OCI-LY3 (cell line): ENCODE measurements at regions not wholly inside any gene's neighbourhood (a gene's known extent, or its start where the extent isn't known, plus 50 kb on each side); places are given as distances from the start of the nearest gene placed in this dataset.

Experiments
- H2AFZ ChIP-seq: fragments of 200-600, 300-600 bp; shearing (Covaris generic); 2 replicates; pipeline ENCODE4 v1.6.0; 2014; ENCODE audit warnings: antibody characterized with exemption, low read depth, low read length
- H3K27ac ChIP-seq: fragments of 200-600, 300-600 bp; sonication (generic); 2 replicates; pipeline ENCODE4 v1.5.1; 2014; ENCODE audit warnings: mild to moderate bottlenecking, low read length, moderate library complexity, mixed read lengths
- H3K27me3 ChIP-seq: fragments of 200-600, 300-600 bp; sonication (generic); 2 replicates; pipeline ENCODE4 v1.6.1; 2014; ENCODE audit warnings: low read depth, low read length, mixed read lengths
- H3K36me3 ChIP-seq: fragments of 200-600, 300-600 bp; sonication (generic); replicated peaks from 2 replicates; pipeline ENCODE3; 2014; ENCODE audit warnings: low read depth, low read length, mixed read lengths
- H3K4me1 ChIP-seq: fragments of 300-600, 200-600 bp; sonication (generic); 2 replicates; pipeline ENCODE4 v1.6.1; 2014; ENCODE audit warnings: low read length, mixed read lengths
- H3K4me2 ChIP-seq: fragments of 200-600, 300-600 bp; sonication (generic); 2 replicates; pipeline ENCODE4 v1.6.1; 2014; ENCODE audit warnings: low read length, mixed read lengths
- H3K4me3 ChIP-seq: fragments of 300-600, 200-600 bp; sonication (generic); 2 replicates; pipeline ENCODE4 v1.5.1; 2014; ENCODE audit warnings: antibody characterized with exemption, mild to moderate bottlenecking, low read length, moderate library complexity
- H3K79me2 ChIP-seq: fragments of 300-600, 200-600 bp; shearing (Covaris generic); 2 replicates; pipeline ENCODE4 v1.6.1; 2014; ENCODE audit warnings: mild to moderate bottlenecking, low read length, mixed read lengths
- H3K9ac ChIP-seq: fragments of 300-600, 200-600 bp; shearing (Covaris generic); 2 replicates; pipeline ENCODE4 v1.6.0; 2014; ENCODE audit warnings: mild to moderate bottlenecking, low read length, moderate library complexity
- H3K9me3 ChIP-seq: fragments of 200-600, 300-600 bp; shearing (Covaris generic); 2 replicates; pipeline ENCODE4 v1.6.1; 2014; ENCODE audit warnings: low read length, mixed read lengths; ENCODE audit not compliant: insufficient read depth
- H4K20me1 ChIP-seq: fragments of 200-600, 300-600 bp; sonication (generic); 2 replicates; pipeline ENCODE4 v1.6.1; 2016; ENCODE audit warnings: low read length, mixed read lengths; ENCODE audit not compliant: insufficient read depth
- CTCF ChIP-seq: fragments of 200-600, 300-600 bp; sonication (generic); IDR thresholded peaks from 2 replicates; pipeline ENCODE4 v1.5.1; 2014; ENCODE audit warnings: antibody characterized with exemption, low read length, low read depth
- EZH2phosphoT487 ChIP-seq: fragments of 200-600 bp; shearing (Covaris generic); IDR thresholded peaks from 2 replicates; pipeline ENCODE4 v1.6.1; 2018; ENCODE audit warnings: antibody characterized with exemption, mixed run types, low read depth

DNA sequence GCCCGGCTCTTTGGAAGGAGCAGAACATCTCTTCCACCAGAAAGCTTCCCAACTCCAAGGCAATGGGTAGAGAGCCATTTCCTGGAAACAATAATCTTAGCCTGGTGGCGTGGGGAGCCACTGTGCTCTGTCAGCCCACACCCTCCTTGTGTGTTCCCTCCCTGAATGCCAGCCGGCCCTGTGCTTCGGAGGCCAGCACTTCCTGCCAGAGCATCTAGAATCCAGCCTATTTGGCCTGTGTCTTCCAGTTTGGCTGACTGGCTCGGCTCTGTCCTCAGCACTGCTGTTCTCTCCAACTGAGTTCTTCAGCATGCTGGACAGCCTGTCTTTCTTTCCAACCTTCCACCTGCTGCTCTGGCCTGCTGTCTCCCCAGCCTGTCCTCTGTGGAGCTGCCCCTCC, 349.3 kb downstream of the MFSD1 start:
- Histone ChIP-seq H3K36me3 (no peaks in the 10 kb centered on the region), H3K9me3 (no peaks in the 10 kb centered on the region), H3K9ac (no peak overlapping the region), H3K4me2 (no peak overlapping the region), H3K4me1 (peaks cover 8% of the 10 kb centered on the region), H3K4me3 (no peak overlapping the region), H3K27me3 (0 out of 2 replicates have a peak, but pooled peaks cover 5% of the 10 kb centered on the region), H4K20me1 (no peaks in the 10 kb centered on the region), H3K27ac (no peak overlapping the region), H2AFZ (no peak overlapping the region), H3K79me2 (no peaks in the 10 kb centered on the region)
- TF ChIP-seq CTCF: no peak
- no peak for TF ChIP-seq EZH2phosphoT487

DNA sequence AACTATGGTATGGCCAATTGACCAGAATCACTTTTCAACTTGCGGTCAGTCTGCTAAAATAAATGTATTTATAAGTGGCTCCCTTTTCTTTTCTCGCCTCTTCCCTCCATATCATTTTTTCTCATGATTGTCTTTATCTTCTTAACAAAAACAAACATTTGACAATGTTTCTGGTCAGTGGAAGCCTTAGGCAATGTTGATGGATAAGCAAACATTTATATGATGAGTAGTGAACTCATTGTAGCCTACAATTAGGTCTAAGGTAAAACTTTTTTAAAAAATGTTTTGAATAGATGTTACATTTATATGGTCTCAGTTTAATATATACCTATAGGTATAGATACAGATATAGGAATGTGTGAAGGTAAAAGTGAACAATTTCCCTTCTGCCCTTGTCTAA, 355.4 kb downstream of the MFSD1 start:
- no peak overlapping the region for H3K27ac ChIP-seq
- H3K36me3 ChIP-seq: no peaks in the 10 kb centered on the region
- no peaks in the 10 kb centered on the region for H3K9me3 ChIP-seq
- H3K4me1 ChIP-seq: no peaks in the 10 kb centered on the region
- no peak overlapping the region for H2AFZ ChIP-seq
- no peaks in the 10 kb centered on the region for H3K79me2 ChIP-seq
- no peak overlapping the region for H3K4me3 ChIP-seq
- H3K9ac ChIP-seq: no peak overlapping the region
- TF ChIP-seq CTCF (no peak), EZH2phosphoT487 (no peak)
- no peaks in the 10 kb centered on the region for H3K27me3 ChIP-seq
- H3K4me2 ChIP-seq: no peak overlapping the region
- H4K20me1 ChIP-seq: no peaks in the 10 kb centered on the region

- Histone ChIP-seq H3K79me2 (no peaks in the 10 kb centered on the region), H3K4me1 (no peaks in the 10 kb centered on the region), H2AFZ (no peak overlapping the region), H3K4me3 (no peak overlapping the region), H3K9me3 (no peaks in the 10 kb centered on the region), H4K20me1 (no peaks in the 10 kb centered on the region), H3K36me3 (no peaks in the 10 kb centered on the region), H3K27ac (no peak overlapping the region), H3K4me2 (no peak overlapping the region), H3K27me3 (no peaks in the 10 kb centered on the region), H3K9ac (no peak overlapping the region)
- no peak for TF ChIP-seq EZH2phosphoT487
- peak; percentile 32; the same call in 1 of the 2 replicates for TF ChIP-seq CTCF
Observed at GRCh38 chr3:159158213-159158612, 356.4 kb downstream of the MFSD1 start.

DNA sequence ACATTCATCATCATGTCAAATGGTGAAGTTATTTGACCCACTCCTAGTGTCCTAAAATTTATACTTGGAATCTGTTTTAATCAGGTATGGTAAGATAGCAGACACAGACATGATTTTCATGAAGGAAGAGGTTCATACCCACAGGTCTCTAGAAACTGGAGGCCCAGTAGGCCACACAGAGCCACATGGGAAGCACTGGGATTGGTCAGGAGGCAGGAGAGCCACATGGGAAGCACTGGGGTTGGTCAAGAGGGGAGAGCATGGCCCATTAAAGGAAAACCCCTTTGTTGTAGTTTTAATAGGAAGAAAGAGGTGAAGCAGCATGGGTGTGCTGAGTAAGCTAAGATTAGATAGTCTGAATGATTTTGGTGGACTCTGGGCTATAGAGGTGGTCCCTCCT, 356.9 kb downstream of the MFSD1 start:
- H3K4me3 ChIP-seq: no peak overlapping the region
- no peak overlapping the region for H3K9ac ChIP-seq
- no peaks in the 10 kb centered on the region for H3K27me3 ChIP-seq
- TF ChIP-seq CTCF (no peak), EZH2phosphoT487 (no peak)
- H3K27ac ChIP-seq: no peak overlapping the region
- no peaks in the 10 kb centered on the region for H3K79me2 ChIP-seq
- H3K36me3 ChIP-seq: no peaks in the 10 kb centered on the region
- H3K4me1 ChIP-seq: no peaks in the 10 kb centered on the region
- no peak overlapping the region for H3K4me2 ChIP-seq
- no peaks in the 10 kb centered on the region for H3K9me3 ChIP-seq
- H4K20me1 ChIP-seq: no peaks in the 10 kb centered on the region
- no peak overlapping the region for H2AFZ ChIP-seq
